ENCODE measurements at regions not wholly inside any gene's neighbourhood (a gene's known extent, or its start where the extent isn't known, plus 50 kb on each side); places are given as distances from the start of the nearest gene placed in this dataset.

DNA sequence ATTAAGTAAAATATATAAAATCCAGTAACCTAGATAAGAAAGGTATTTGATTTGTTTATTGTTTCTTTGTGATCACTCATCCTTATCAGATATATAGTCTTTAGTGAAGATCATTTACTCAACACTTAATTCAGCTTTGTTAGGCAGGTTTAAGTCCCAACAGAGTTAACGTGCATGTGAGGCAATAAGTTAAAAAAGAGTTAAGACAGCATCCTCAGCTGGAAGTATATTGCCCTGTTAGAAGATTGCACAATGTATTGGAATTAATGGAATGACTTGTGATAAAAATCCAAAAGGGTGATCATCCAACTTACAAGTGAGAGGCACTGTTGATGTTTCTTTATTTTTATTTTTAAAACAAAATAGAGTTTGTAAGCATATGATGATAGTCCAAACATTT lies 1162.1 kb downstream of the RAPGEF2 start:
- Histone ChIP-seq H3K9me3 (no peaks in the 10 kb centered on the region), H3K4me3 (no peak overlapping the region), H3K27ac (no peak overlapping the region), H3K36me3 (no peaks in the 10 kb centered on the region), H3K27me3 (no peaks in the 10 kb centered on the region), H3K4me1 (no peaks in the 10 kb centered on the region)
- TF ChIP-seq, protein P1, sequence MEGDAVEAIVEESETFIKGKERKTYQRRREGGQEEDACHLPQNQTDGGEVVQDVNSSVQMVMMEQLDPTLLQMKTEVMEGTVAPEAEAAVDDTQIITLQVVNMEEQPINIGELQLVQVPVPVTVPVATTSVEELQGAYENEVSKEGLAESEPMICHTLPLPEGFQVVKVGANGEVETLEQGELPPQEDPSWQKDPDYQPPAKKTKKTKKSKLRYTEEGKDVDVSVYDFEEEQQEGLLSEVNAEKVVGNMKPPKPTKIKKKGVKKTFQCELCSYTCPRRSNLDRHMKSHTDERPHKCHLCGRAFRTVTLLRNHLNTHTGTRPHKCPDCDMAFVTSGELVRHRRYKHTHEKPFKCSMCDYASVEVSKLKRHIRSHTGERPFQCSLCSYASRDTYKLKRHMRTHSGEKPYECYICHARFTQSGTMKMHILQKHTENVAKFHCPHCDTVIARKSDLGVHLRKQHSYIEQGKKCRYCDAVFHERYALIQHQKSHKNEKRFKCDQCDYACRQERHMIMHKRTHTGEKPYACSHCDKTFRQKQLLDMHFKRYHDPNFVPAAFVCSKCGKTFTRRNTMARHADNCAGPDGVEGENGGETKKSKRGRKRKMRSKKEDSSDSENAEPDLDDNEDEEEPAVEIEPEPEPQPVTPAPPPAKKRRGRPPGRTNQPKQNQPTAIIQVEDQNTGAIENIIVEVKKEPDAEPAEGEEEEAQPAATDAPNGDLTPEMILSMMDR (IDR thresholded peaks at IDR 0.05), result no peak
- no peak for TF ChIP-seq EP300 (IDR thresholded peaks at IDR 0.05)
- no peak for TF ChIP-seq POLR2AphosphoS5 (IDR thresholded peaks at IDR 0.05)
- intact Hi-C loops (cut with DNase I), result no loop called here
- no peak for DNase-seq
- 23 to 47% methylated on average over 1 of the region's 1 CpG for WGBS, 2 donors

- Histone ChIP-seq H3K27me3 (no peaks in the 10 kb centered on the region), H3K4me1 (no peaks in the 10 kb centered on the region), H3K36me3 (no peaks in the 10 kb centered on the region), H3K9me3 (no peaks in the 10 kb centered on the region), H3K27ac (no peak overlapping the region), H3K4me3 (no peak overlapping the region)
- 94 to 98% methylated on average over 2 of the region's 2 CpGs for WGBS, 2 donors
- TF ChIP-seq, protein P1 (IDR thresholded peaks at IDR 0.05), result no peak
- TF ChIP-seq EP300 (IDR thresholded peaks at IDR 0.05) (no peak), POLR2AphosphoS5 (IDR thresholded peaks at IDR 0.05) (no peak), POLR2A (IDR thresholded peaks at IDR 0.05) (no peak)
- intact Hi-C loops (cut with DNase I), result no loop called here
- DNase-seq, result no peak
Measured at GRCh38 chr4:160265836-160266235, 1163.0 kb downstream of the RAPGEF2 start.

DNA sequence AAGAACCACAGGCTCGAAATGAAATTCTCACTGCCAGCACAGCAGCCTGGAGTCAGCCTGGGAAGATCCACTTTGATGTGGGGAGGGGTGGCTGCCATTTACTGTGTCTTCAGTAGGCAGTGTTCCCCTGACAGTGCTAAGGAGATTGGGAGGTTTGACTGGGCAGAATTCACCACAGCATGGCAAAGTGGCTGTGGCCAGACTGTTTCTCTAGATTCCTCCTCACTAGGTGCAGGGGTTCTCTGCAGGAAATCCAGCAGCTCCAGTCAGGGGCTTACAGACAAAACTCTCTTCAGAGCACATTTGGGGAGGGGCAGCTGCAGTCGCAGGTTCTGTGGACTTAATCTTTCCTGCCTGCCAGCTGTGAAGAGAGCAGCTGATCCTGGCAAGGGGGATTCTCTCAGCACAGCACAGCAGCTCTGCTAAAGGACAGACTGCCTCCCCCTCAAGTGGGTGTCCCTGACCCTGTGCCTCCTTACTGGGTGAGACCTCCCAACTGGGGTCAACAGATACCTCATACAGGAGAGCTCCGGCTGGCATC lies 1174.0 kb downstream of the RAPGEF2 start:
- H3K4me1 ChIP-seq, result no peaks in the 10 kb centered on the region
- no peaks in the 10 kb centered on the region for H3K27me3 ChIP-seq
- no peak overlapping the region for H3K27ac ChIP-seq
- intact Hi-C loops (cut with DNase I), result no loop called here
- no peak for DNase-seq
- H3K36me3 ChIP-seq, result no peaks in the 10 kb centered on the region
- WGBS, 2 donors, result 36 to 67% methylated on average over 3 of the region's 3 CpGs
- TF ChIP-seq POLR2A (IDR thresholded peaks at IDR 0.05), result no peak
- TF ChIP-seq POLR2AphosphoS5 (IDR thresholded peaks at IDR 0.05), result no peak
- no peak for TF ChIP-seq EP300 (IDR thresholded peaks at IDR 0.05)
- TF ChIP-seq, protein P1 (IDR thresholded peaks at IDR 0.05), result no peak
- H3K9me3 ChIP-seq, result peaks cover 0 to 15% (median 5%) of the 10 kb centered on the region in 4 donors
- H3K4me3 ChIP-seq, result no peak overlapping the region

DNA sequence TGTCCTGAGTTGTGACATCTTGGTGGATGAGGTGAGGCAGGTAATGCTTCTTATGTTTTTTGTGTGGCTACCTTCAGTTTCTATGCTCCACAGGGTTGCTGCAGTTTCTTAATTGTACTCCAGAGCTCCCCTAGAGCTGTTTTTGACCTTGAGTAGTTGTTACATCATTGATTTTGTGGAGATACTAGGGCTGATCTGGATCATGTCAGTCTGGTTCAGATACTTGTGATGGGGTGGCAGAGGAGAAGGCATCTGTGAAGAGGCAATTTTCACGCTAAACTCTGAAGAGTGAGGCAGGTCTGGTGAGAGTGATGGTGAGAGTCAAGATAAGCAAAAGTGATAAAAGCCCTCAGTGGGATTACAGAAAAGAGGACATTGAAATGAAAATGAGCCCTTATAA lies 1180.2 kb downstream of the RAPGEF2 start:
- no peaks in the 10 kb centered on the region for H3K27me3 ChIP-seq
- DNase-seq, result no peak
- no peaks in the 10 kb centered on the region for H3K4me1 ChIP-seq
- H3K9me3 ChIP-seq, result peaks cover 0 to 4% (median 0%) of the 10 kb centered on the region in 4 donors
- intact Hi-C loops (cut with DNase I), result no loop called here
- H3K36me3 ChIP-seq, result no peaks in the 10 kb centered on the region
- no peak overlapping the region for H3K27ac ChIP-seq
- no peak overlapping the region for H3K4me3 ChIP-seq
- no peak for TF ChIP-seq POLR2A (IDR thresholded peaks at IDR 0.05)
- TF ChIP-seq, protein P1 (IDR thresholded peaks at IDR 0.05), result no peak
- TF ChIP-seq EP300 (IDR thresholded peaks at IDR 0.05), result no peak
- no peak for TF ChIP-seq POLR2AphosphoS5 (IDR thresholded peaks at IDR 0.05)
- WGBS, 2 donors, result 82 to 85% methylated on average over 1 of the region's 1 CpG

GRCh38 chr4:160284516-160284915 lies 1181.6 kb downstream of the RAPGEF2 start:
- Histone ChIP-seq H3K36me3 (no peaks in the 10 kb centered on the region), H3K4me3 (no peak overlapping the region), H3K27ac (no peak overlapping the region), H3K9me3 (peaks cover 0 to 4% (median 0%) of the 10 kb centered on the region in 4 donors), H3K27me3 (no peaks in the 10 kb centered on the region), H3K4me1 (no peaks in the 10 kb centered on the region)
- intact Hi-C loops (cut with DNase I), result no loop called here
- TF ChIP-seq POLR2AphosphoS5 (IDR thresholded peaks at IDR 0.05), result no peak
- no peak for TF ChIP-seq EP300 (IDR thresholded peaks at IDR 0.05)
- TF ChIP-seq POLR2A (IDR thresholded peaks at IDR 0.05), result no peak
- TF ChIP-seq, protein P1 (IDR thresholded peaks at IDR 0.05), result no peak
- DNase-seq, result no peak
- 86 to 89% methylated on average over 1 of the region's 1 CpG for WGBS, 2 donors

All from sigmoid colon (tissue), 6 donors.